GM12878 (cell line): ENCODE measurements at regions not wholly inside any gene's neighbourhood (a gene's known extent, or its start where the extent isn't known, plus 50 kb on each side); places are given as distances from the start of the nearest gene placed in this dataset.

Experiments used
- BCL11A ChIP-seq: IDR thresholded peaks from 2 replicates; pipeline ENCODE4 v1.6.1; 2011; ENCODE audit warnings: low read depth, low read length
- EP300 ChIP-seq, 2 experiments: fragments of 150-350 bp in 1 of 2; IDR thresholded peaks; 2 replicates each; pipeline ENCODE4 v1.6.1; 2011 to 2012; ENCODE audit warnings: low read depth in 2 of 2, low read length in 2 of 2, borderline replicate concordance in 1 of 2, improper control_type of control experiment in 1 of 2, inconsistent platforms in 1 of 2; ENCODE audit not compliant: control insufficient read depth in 1 of 2
- MEF2B ChIP-seq: fragments of 450-650 bp; IDR thresholded peaks from 2 replicates; pipeline ENCODE4 v1.6.1; 2018; ENCODE audit warnings: mild to moderate bottlenecking, moderate library complexity; ENCODE audit not compliant: partially characterized antibody, poor library complexity, severe bottlenecking
- NRF1 ChIP-seq: conservative IDR thresholded peaks from 2 replicates; pipeline ENCODE4 v1.6.1; 2011; ENCODE audit warnings: mild to moderate bottlenecking, low read depth, low read length, improper control_type of control experiment
- PML ChIP-seq: IDR thresholded peaks from 2 replicates; pipeline ENCODE4 v1.6.1; 2012; ENCODE audit warnings: low read length, inconsistent platforms
- POLR2AphosphoS5 ChIP-seq: IDR thresholded peaks from 2 replicates; pipeline ENCODE4 v1.6.1; 2011; ENCODE audit warnings: mild to moderate bottlenecking, low read length, inconsistent platforms
- RBBP5 ChIP-seq: fragments of 200-600 bp; sonication (generic); conservative IDR thresholded peaks from 2 replicates; pipeline ENCODE4 v1.6.1; 2016
- SMAD1 ChIP-seq: fragments of 450-650 bp; IDR thresholded peaks from 2 replicates; pipeline ENCODE4 v1.6.1; 2018; ENCODE audit warnings: mild to moderate bottlenecking, low read depth; ENCODE audit not compliant: partially characterized antibody
- SMC3 ChIP-seq: IDR thresholded peaks from 2 replicates; pipeline ENCODE4 v1.6.1; 2011; ENCODE audit warnings: low read length, improper control_type of control experiment, borderline replicate concordance
- SP1 ChIP-seq: IDR thresholded peaks from one replicate; pipeline ENCODE4 v1.6.1; 2011; ENCODE audit warnings: low read depth, low read length
- ZNF217 ChIP-seq: fragments of 450-650 bp; IDR thresholded peaks from 2 replicates; pipeline ENCODE4 v1.6.1; 2017; ENCODE audit warnings: antibody characterized with exemption, mild to moderate bottlenecking
- TF ChIP-seq, protein P1 (sequence below), 3 experiments: IDR thresholded peaks in 2 of 3; conservative IDR thresholded peaks in 1 of 3; 2 replicates each; pipeline ENCODE4 v1.5.1; 2011; ENCODE audit warnings: low read depth in 3 of 3, low read length in 3 of 3, mild to moderate bottlenecking in 3 of 3, control low read depth in 2 of 3, moderate library complexity in 2 of 3, inconsistent platforms in 1 of 3, mixed read lengths in 1 of 3; ENCODE audit not compliant: control insufficient read depth in 2 of 3, insufficient read depth in 1 of 3; ENCODE audit errors: extremely low read depth in 1 of 3
- TF ChIP-seq, protein P2 (sequence below): fragments of 450-650 bp; IDR thresholded peaks from 2 replicates; pipeline ENCODE4 v1.6.1; 2014; ENCODE audit warnings: mild to moderate bottlenecking
- TF ChIP-seq, protein P3 (sequence below): IDR thresholded peaks from 2 replicates; pipeline ENCODE4 v1.6.1; 2012; ENCODE audit warnings: low read depth, low read length, improper control_type of control experiment

DNA sequence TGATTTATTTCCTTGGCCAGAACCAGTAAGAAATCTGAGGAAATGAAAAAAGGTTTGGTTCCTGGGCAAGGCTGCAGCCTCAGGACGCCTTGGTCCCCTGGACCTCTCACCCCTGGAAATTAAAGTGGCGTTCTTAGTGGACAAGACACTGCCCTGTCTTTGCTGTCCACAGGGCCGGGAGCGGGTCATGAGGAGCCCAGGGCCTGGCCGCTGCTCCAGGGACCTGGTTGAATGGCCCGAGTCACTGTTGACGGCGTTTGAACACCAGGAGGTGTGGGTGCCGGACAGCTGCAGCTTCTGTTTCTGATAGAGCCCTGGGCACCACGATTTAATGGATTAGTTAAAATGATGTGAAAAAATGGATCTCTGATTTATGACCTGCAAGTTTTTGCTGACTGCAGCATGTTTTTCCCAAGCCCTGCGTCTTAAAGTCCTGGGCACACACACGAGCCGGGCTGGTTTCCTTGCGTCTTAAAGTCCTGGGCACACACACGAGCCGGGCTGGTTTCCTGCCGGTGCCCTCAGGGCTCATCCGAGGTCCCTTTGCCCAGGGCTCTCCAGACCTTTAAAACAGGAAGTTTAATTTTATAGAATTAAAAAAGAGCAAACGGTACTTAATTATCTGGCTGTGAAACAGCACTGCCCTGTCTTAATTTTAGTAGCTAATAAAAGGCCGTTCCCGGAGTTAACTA lies 74.1 kb upstream of the ACTRT2 start:
- TF ChIP-seq, protein P1, sequence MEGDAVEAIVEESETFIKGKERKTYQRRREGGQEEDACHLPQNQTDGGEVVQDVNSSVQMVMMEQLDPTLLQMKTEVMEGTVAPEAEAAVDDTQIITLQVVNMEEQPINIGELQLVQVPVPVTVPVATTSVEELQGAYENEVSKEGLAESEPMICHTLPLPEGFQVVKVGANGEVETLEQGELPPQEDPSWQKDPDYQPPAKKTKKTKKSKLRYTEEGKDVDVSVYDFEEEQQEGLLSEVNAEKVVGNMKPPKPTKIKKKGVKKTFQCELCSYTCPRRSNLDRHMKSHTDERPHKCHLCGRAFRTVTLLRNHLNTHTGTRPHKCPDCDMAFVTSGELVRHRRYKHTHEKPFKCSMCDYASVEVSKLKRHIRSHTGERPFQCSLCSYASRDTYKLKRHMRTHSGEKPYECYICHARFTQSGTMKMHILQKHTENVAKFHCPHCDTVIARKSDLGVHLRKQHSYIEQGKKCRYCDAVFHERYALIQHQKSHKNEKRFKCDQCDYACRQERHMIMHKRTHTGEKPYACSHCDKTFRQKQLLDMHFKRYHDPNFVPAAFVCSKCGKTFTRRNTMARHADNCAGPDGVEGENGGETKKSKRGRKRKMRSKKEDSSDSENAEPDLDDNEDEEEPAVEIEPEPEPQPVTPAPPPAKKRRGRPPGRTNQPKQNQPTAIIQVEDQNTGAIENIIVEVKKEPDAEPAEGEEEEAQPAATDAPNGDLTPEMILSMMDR (IDR thresholded peaks at IDR 0.05 in 2 of 3, conservative IDR thresholded peaks at IDR 0.05 in 1 of 3; ENCODE audit: control insufficient read depth in 2 of 3, extremely low read depth in 1 of 3, insufficient read depth in 1 of 3, low read depth in 3 of 3, low read length in 3 of 3), result no peak
- TF ChIP-seq, protein P2, sequence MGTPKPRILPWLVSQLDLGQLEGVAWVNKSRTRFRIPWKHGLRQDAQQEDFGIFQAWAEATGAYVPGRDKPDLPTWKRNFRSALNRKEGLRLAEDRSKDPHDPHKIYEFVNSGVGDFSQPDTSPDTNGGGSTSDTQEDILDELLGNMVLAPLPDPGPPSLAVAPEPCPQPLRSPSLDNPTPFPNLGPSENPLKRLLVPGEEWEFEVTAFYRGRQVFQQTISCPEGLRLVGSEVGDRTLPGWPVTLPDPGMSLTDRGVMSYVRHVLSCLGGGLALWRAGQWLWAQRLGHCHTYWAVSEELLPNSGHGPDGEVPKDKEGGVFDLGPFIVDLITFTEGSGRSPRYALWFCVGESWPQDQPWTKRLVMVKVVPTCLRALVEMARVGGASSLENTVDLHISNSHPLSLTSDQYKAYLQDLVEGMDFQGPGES, result no peak
- TF ChIP-seq POLR2AphosphoS5, result no peak
- TF ChIP-seq SMC3, result no peak
- TF ChIP-seq, protein P3, sequence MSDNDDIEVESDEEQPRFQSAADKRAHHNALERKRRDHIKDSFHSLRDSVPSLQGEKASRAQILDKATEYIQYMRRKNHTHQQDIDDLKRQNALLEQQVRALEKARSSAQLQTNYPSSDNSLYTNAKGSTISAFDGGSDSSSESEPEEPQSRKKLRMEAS, result no peak
- no peak for TF ChIP-seq NRF1
- no peak for TF ChIP-seq PML
- no peak for TF ChIP-seq MEF2B
- TF ChIP-seq ZNF217, result no peak
- TF ChIP-seq BCL11A, result no peak
- TF ChIP-seq SP1, result no peak
- no peak for TF ChIP-seq EP300 (IDR thresholded peaks at IDR 0.05; ENCODE audit: borderline replicate concordance in 1 of 2, control insufficient read depth in 1 of 2, low read depth in 2 of 2, low read length in 2 of 2)
- TF ChIP-seq SMAD1, result no peak
- no peak for TF ChIP-seq RBBP5
